GM21367 (cell line): ENCODE measurements at regions not wholly inside any gene's neighbourhood (a gene's known extent, or its start where the extent isn't known, plus 50 kb on each side); places are given as distances from the start of the nearest gene placed in this dataset.

Experiments
- ATAC-seq: cut with Tn5 transposase; IDR thresholded peaks from one replicate; pipeline ENCODE4 v1.9.1; 2021; ENCODE audit not compliant: unreplicated experiment

DNA sequence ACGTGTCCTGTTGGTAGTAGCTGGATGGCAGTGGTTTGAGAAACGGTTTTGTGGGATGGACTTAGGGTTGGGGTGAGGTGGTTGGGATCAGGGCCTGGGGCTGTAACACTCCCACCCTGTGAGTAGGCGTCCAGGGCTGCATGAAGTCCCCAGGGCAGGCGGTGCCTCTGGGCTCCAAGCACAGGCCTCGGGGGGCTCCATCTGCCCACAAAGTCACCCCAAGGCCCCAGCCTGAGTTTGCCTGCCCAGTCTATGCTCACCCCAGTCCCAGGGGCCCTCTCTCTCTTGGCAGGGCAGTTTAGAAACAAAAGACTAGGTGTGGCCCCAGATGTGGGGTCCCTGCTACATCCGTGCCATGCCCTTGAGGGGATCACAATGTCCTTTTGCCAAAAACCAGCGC is 86.9 kb upstream of the PRR23E start:
- ATAC-seq: no peak

DNA sequence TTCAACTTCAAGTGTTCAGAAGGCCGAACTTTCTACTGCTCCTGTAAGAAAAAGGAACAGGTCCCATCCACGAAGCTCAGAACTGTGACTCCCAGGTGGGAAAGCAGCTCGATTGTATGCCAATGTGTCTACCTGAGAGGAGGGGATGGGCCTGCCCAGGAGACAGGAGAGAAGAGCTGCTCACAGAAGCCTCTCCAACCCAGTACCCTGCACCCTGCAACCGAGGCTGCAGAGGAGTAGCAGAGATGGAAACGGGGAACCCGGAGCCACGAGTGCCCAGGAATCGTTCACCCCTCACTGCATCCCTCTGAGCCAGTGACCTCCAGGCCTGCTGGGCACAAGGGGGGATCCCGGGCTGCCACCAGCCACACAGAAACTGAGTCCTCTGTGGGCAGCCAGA is 86.5 kb upstream of the PRR23E start:
- no peak for ATAC-seq

DNA sequence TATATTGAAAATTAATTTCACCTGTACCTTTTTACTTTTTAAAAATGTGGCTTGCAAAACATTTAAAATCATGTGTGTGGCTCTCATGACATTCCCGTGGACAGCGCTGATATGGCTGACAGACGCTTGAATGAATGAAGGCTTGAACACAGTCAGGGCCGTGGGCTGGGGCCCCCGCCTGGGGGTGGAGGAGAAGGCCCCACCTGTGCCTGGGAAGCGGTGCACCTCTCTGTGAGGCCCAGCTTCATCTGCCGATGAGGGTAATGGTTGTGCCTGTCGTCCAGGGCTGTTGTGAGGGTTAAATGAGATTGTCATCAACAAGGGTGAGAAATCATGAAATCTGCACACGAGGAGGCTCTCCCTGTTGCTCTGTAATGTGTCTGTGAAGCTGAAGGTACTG is 85.9 kb upstream of the PRR23E start:
- no peak for ATAC-seq

DNA sequence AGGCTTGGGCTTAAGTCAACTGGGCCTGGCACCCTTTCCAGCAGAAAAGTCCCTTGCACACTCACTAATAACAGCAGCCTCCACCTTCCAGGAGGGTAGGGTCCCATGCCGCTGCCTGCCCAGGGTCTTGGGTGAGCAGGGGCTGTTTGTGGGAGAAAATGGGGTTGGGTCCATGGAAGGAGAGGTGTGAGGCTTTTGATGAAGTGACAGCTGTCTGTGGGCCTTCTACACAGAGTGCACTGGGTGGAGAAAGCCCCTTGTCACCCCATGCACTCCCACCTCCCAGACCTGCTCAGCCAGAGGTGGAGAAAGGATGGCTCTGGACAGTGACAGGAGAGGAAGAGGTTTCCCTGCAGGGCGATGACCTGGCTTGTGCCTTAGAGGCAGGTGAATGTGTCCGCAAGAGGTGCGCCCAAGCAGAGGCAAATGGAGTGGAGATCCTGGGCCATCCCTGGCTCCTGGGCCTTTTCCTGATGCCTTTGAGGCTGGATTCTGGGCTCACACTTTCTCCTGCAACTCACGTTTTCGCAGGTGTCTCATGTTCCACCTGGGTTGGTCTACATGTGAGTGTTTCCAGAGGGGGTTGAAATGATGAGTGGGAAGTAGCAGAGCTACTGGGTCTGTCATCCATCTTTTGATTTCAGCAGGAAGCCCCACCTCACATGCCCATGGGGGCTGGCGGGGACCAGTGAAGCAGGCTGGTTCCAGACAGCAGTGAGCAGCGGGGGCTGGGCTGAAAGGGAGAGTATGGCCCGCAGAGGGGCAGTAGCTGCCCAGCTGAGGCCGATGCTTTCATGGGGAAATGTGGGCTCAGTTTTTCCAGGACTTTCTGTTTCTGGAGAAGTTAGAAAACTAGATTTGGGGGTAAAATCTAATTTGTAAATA is 85.2 kb upstream of the PRR23E start:
- ATAC-seq: no peak

DNA sequence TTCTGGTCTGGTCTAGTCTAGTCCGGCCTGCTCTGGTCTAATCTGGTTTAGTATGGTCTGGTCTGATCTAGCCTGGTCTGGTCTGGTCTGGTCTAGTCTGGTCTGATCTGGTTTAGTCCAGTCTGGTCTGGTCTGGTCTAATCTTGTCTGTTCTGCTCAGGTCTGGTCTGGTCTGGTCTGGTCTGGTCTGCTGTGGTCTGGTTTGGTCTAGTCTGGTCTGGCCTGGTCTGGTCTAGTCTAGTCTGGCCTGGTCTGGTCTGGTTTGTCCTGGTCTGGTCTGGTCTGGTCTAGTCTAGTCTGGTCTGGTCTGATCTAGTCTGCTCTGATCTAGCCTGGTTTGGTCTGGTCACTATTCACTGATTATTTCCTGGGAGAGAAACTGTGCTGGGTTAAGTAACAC is 84.1 kb upstream of the PRR23E start:
- no peak for ATAC-seq

DNA sequence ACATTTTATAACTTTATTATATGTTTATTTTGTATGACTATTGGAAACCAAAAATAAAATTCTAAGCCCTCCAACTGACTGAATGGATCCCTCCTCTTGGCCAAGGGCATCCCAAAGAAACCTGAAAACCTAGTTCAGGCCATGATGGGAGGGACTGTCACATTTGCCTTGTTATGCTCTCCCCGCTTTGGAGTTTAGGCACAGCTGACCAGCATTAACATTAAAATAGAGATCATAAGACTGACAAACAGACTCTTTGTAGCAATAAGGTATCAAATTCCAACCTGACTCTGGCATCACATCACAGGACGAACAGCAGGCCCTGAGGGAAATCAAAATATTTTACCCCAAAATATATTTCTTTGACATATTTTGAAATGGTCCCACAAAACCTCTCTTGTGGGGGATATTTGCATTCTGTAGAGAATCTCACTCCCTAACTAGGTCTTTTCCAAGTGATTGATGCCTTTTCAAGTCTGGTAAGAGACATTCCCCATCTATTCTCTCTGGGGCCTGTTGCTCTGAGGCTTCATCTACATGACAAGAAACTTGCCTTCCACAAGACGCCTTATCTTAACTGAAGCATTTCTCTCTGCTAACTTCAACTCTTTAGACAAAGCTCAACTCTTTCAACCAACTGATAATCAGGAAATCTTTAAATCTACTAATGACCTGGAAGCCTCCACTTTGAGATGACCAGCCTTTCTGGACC is 81.8 kb upstream of the PRR23E start:
- ATAC-seq: no peak

DNA sequence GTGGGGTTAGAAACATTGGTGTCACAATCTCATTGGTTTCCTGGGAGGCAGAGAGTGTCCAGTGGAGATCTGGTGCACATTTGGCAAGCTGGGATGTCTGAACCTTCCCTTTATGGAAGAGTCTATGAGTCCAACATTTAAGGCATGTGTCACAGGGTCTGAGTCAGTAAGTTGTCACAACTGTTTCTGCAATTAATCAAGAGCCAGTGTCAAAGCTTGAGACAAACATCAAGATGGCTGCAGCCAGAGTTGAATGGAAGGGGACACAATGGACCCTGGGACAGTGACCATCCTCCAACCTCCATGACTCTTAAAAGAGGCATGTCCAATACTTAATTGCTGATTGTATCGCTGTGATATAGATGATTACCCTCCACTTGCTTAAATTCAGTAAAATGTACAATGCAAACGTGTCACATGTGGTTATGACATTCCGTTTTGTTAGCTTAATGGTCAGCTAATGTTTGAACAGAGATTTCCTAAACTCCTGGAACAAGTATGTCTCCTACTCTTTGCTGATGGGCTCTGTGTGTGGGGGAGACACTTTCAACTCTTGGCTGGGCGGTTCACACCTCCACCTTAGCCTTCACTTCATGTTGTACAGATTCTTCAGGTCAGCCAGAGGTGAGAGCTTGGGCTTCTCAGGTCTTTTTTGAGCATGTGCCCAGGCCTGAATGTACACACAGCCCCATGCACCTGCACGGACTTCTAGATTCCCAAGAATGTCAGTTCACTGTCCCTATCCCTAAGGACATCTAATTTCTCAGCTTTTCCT is 79.9 kb upstream of the PRR23E start:
- ATAC-seq: no peak

DNA sequence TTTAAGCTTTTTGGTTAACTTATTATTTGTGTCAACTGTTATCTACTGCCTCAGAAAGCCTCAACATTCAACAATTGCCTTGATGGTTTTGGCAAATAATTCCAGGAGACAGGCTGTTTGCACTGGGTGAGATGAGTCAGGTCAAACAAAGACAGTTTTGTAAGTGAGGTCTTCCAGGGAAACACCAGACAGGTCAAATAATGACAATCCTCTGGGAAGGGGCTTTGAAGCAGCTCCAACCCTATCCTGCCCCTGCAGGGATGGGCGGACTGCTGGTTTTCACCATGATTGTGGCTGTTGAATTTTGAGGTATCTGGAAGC is 79.4 kb upstream of the PRR23E start:
- ATAC-seq: no peak

DNA sequence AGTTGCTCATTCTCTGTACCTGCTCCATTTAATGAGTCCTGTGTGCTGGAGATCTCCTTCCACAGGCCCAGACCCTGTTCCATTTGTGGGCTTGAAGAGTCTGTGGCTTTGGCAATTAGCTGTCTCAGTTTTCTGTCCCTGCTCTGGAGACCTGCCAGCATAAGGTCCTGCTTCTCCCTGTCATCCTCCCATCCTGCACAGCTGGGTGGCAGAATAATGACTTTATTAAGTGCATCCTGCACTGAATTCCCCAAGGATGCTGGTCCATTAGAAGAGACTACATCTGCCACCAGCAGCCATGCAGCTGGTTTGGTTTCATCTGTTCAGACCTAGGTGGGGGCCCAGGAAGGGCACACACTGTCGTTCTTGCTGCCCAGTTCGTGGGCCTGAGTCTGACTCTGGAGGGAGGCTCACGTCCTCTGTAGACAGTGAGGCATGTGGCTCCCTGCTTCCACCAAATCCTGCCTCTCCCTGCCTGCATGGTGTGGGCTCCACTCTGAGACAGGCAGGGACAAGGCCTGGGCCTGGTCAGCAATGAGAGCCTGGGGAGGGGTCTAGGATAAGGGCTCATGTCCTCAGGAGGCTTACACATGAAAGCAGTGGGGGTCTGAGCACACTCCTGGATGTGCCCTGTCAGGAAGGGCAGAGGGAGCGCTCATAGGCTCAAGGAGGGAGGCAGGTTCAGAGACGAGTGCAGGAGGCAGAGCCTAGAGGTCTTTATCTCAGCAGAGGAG is 78.4 kb upstream of the PRR23E start:
- no peak for ATAC-seq

DNA sequence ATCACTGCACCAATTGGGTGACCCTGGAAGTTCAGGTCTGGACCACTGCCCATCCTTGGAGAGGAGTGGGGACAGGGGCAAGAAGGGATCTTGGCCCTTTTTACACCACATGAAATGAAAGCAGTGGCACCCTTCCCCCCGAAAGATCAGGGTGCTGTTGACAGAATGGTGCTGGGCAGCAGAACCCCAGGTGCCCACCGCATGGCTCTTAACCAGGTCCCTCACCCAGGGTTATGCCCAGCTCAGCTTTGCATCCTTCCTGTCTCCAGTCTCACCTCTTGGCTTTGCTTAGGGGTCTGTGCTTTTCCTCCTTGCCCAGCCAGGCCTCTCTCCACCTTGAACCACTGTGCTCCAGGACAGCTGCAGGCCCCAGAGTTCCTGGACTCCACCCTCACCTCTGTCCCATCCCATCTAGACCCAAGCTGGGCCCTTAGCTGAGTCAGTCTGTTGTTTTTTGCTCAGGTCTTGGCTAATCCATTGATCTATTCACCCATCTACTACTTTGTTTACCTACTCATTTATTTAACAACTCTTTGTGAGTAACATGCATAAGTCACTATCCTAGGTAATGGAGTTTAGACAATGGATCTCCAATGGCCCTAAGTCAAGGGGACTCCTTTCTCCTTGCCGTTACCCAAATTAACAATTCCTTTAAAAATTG is 77.1 kb upstream of the PRR23E start:
- ATAC-seq: no peak

DNA sequence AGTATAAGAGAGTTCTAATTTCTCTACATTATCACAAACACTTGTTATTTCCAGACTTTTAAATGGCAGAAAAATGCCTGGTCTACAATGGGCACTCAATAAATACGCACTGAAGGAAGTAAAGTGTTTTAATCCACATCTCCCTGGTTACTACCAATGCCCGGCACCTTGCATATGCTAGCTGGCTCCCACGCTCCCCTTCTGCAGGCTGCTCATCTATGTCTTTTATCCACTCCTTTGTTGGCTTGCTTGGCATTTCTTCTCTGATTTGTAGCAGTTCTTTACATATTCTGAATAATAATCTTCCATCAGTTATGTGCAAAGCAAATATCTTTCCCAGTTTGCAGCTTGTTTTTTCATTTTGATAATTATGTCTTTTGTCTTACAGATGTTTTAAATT is 74.6 kb upstream of the PRR23E start:
- ATAC-seq: no peak

DNA sequence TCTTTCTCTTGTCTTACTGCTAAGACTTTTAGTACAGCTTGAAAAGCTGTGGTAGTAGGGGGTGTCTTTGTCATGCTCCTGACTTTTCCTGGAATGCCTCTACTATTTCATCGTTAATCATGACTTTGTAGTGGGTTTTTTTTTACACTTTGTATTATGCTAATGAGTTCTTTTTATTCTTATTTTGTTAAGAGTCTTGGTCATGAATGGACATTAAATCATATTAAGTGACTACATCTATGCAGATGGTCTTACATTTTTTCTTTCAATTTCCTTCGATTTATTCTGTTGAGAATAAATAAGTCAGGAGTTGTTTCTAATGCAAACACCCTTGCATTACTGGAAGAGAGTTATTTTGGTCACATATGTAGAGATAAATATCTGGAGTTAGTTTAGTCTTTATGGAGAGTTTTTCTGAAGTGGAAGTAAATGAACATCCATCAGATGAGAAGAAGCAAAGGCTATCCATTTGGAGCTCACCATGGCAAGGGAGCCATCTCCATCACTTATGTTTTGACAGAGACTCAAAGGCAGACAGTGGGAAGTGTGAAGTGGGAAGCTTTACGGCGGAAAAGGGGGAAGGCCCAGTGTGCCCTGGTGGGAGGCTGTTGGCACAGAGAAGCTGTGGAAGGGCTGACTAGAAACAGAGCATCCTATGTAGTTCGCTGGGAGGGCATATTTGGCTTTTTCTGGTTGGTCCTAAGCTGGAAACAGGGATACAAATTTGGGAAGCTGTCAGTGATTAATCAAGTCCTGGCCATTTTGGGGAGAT is 73.1 kb upstream of the PRR23E start:
- no peak for ATAC-seq

DNA sequence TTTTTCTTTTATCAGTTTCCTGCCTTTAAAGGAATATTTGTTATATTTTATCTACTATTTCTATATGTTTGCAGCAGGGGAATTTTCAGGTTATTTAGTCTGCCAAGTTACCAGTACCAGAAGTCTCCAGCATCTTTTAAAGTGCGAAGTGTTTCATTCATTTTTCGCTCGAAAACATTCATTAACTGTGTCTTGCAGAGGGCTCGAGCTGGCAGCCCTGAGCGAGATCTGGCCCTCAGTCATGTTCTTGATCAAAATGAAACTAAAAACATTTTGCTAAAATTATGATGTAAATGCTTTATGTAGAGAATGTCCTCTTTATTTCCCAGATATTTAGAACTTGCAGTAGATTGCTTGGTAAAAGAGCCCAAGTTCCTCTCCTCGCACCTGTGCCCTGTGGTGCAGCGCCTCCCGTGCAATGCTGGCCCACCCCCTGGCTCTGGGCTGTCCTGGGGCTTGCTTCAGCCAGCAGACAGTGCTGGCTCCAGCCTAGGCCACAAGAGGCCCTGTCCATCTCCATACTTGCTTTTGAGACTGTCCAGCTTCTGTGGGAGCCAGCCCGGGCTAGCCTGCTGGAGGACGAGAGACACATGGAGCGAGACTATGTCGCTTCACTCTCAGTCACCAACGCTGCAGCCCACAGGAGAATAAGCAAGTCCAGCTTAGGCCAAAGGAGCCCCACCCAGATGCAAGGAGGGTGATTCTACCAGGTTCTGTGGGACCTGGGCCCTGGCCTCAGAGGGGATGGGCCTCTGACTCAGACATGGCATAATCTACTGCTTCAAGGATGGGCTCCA is 71.9 kb upstream of the PRR23E start:
- no peak for ATAC-seq

DNA sequence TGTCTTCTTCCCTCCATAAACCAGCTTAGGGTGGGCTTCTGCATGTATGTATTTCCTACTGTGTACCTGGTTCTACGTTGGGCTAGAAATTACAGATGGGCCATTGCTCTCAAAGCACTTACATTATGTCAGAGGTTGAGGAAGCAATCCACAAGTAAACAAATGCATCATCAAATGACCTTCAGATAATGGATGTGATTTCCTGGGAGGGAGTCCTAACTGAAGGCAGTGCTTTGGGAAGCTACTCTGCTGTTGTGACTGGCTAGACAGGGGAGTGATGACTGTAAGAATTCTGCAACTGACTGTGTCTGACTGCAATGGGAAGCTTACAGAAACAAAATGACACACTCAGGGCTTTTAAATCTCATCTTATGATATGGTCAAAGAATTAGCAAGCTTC is 71.0 kb upstream of the PRR23E start:
- no peak for ATAC-seq

DNA sequence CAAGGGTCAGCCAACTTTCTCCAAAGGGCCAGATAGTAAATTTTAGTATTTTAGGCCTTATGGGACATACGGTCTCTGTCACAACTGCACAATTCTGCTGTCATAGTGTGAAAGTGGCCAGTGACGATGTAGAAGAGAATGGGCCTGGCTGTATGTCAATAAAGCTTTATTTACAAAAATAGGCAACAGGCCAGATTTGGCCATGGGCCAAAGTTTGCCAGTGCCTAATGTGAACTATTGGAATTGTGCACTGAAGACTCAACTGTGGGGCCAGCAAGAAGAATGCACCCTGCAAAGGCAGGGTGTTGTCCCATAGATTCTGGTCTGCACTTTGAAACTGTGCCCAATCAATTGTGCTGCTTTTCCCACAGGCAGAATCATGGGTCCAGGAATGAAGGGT is 69.4 kb upstream of the PRR23E start:
- no peak for ATAC-seq

DNA sequence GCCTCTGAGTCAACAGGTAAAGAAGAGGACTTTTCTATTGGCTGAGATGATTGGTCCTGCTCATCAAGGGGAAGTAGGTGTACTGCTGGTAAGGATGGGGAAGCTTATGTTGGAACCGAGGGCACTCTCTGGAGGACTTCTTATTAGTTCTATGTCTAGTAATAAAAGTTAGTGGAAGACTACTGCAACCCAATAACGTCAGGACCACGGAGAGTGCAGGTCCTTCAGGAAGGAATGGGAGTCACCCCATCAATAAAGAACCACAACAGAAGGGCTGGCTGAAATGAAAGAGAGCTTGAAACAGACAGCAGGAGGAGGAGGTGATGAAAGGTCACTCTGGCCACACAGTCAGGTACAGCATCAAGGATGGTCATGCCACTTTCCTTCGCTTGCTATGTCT is 68.8 kb upstream of the PRR23E start:
- ATAC-seq: no peak

DNA sequence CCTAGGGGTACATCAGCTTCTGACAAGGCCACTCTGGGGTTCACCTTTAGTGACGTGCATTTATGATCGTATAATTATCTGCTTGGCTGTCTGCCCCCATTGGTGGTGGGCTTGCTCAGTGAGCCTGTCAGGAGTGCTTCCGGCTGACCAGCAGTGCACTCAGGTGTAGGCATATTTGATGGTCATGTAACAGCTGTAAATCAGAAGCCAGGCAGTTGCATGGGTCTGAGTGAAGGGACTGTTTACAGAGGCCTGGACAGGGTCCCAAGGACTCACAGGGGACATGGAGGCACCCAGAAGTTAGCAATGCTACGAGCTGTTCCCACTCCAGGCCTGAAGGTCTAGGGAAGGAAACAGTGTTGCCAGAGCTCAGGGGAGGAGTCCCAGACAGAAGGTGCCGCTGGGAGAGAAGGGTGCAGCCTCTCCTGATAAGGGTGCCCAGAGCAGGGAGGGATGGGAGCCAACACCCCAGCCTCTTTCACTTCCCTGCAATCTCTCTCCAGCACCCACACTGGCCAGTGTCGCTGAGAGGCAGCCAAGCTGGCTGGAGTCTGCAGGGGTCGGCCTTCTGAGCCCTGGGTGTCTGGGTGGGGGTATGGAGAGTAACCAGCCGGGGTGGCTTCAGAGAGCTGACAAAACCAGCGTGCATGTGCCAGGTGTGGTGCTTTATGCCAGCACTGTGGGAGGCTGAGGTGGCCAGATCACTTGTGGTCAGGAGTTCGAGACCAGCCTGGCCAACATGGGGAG is 61.3 kb upstream of the PRR23E start:
- ATAC-seq: no peak

DNA sequence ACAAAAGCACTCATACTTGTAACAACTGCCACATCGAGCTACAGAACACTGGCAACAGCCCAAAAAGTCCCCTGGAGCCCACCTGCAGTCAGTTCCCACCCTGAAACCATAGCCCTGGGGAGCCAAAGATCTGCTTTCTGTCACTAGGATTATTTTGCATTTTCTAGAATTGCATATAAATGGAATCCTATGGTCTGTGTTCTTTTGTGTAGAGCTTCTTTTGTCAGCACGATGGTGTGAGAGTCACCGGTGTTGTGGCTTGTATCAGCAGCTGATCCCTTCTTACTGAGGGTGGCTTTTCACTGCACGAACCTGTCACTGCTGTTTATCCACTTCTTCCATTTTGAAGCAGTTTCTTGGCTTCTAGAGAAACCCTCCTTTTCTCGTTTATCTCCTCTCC is 60.1 kb upstream of the PRR23E start:
- ATAC-seq: no peak

DNA sequence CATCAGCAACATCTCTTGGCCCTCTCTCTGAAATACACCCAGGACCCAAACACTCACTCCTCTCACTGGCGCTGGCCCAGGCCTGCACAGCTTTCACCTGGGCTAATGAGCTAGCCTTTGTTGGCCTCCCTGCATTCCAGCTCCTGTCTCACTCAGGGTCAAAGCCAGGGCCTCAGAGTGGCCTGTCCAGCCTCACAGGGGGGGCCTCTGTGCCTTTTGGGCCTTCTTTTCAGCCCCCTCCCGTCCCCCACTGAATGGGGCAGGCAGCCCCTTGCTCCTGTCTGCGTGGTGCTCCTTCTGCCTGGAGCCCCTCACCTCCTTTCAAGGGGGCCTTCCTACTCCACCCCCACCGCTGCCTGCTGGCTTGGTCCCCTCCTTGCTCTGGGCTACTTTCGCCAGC is 59.0 kb upstream of the PRR23E start:
- no peak for ATAC-seq
